ENCODE measurements at regions not wholly inside any gene's neighbourhood (a gene's known extent, or its start where the extent isn't known, plus 50 kb on each side); places are given as distances from the start of the nearest gene placed in this dataset.

- no peak for TF ChIP-seq YY1 (IDR thresholded peaks at IDR 0.05; ENCODE audit: insufficient read depth, insufficient read length)
- TF ChIP-seq ZNF274 (IDR thresholded peaks at IDR 0.05; ENCODE audit: low read depth, low read length), result no peak
- TF ChIP-seq SUZ12 (IDR thresholded peaks at IDR 0.05; ENCODE audit: extremely low read depth, insufficient read depth, insufficient read length), result no peak
Measured at GRCh38 chr7:26101361-26102151, 50.4 kb upstream of the NFE2L3 start.

Data from NT2/D1 (cell line).